Transverse colon (tissue), 4 donors: ENCODE measurements at regions not wholly inside any gene's neighbourhood (a gene's known extent, or its start where the extent isn't known, plus 50 kb on each side); places are given as distances from the start of the nearest gene placed in this dataset.

ENCODE experiments used
- DNase-seq: peaks from one replicate; pipeline ENCODE4 v3.0.0-alpha.2; 2019
- H3K27ac ChIP-seq, 4 donors: fragments of 200-600 bp; sonication (generic); 2 replicates each; pipeline ENCODE4 v1.5.1; 2016 to 2018; ENCODE audit warnings: inconsistent platforms in 4 of 4
- H3K27me3 ChIP-seq: fragments of 200-600 bp; sonication (generic); 2 replicates; pipeline ENCODE4 v1.5.1; 2017; ENCODE audit warnings: inconsistent platforms
- H3K36me3 ChIP-seq, 4 donors: fragments of 200-600 bp; sonication (generic); 2 replicates each; pipeline ENCODE4 v1.5.1; 2017 to 2019; ENCODE audit warnings: inconsistent platforms in 4 of 4
- H3K4me1 ChIP-seq, 4 donors: fragments of 200-600 bp; sonication (generic); 2 replicates each; pipeline ENCODE4 v1.5.1; 2017 to 2020; ENCODE audit warnings: inconsistent platforms in 4 of 4
- H3K4me3 ChIP-seq, 4 donors: fragments of 200-600 bp; sonication (generic); 1 replicate in 1 of 4; 2 replicates in 3 of 4; pipeline versions ENCODE4 v1.5.1 to v1.6.1; 2017 to 2019; ENCODE audit warnings: inconsistent platforms in 4 of 4
- H3K9me3 ChIP-seq, 2 donors: fragments of 200-600 bp; sonication (generic); 2 replicates each; pipeline ENCODE4 v1.5.1; 2017 to 2019; ENCODE audit warnings: inconsistent platforms in 2 of 2
- CTCF ChIP-seq, 5 experiments: fragments of 200-600 bp in 3 of 5; fragments of 450-650 bp in 2 of 5; sonication (generic) in 3 of 5; IDR thresholded peaks; 1 replicate in 2 of 5; 2 replicates in 3 of 5; pipeline ENCODE4 v1.5.1; 2016 to 2017; ENCODE audit warnings: antibody characterized with exemption in 5 of 5, inconsistent platforms in 3 of 5, mild to moderate bottlenecking in 2 of 5, moderate library complexity in 1 of 5
- EP300 ChIP-seq: sonication (generic); formaldehyde crosslinking; IDR thresholded peaks from one replicate; pipeline ENCODE4 v1.6.1; 2017; ENCODE audit warnings: antibody characterized with exemption, low read depth
- POLR2A ChIP-seq: fragments of 450-650 bp; IDR thresholded peaks from one replicate; pipeline ENCODE4 v1.6.1; 2016; ENCODE audit warnings: antibody characterized with exemption, mild to moderate bottlenecking, moderate library complexity
- POLR2AphosphoS5 ChIP-seq, 3 donors: sonication (generic); formaldehyde crosslinking; IDR thresholded peaks; one replicate each; pipeline ENCODE4 v1.6.1; 2016; ENCODE audit warnings: antibody characterized with exemption in 3 of 3
- WGBS, 2 donors: methylation state at CpG; one replicate each; pipeline ENCODE4 v1.1.5; 2018; ENCODE audit warnings: low coverage in 1 of 2; 5-methylcytosine and 5-hydroxymethylcytosine counted together
- in situ Hi-C, 4 donors: fragments of 200-750 bp; cut with MboI; loops; one replicate each; pipeline versions ENCODE4 v1.15.0 to v1.15.1; 2017; ENCODE audit warnings: low sequenced_read_pairs in 3 of 4, low pct_ligation_motif_present in 1 of 4, low pct_unique_long_range_greater_than_20kb in 1 of 4
- intact Hi-C: fragments of 100-400 bp; cut with DNase I; formaldehyde crosslinking; loops from one replicate; pipeline ENCODE4 v1.15.1; 2023; ENCODE audit warnings: low total_unique reads

- in situ Hi-C loops, result no loop called here
- Histone ChIP-seq H3K4me1 (no peaks in the 10 kb centered on the region), H3K9me3 (no peaks in the 10 kb centered on the region), H3K36me3 (no peaks in the 10 kb centered on the region), H3K27me3 (peaks cover 38% of the 10 kb centered on the region), H3K27ac (no peak overlapping the region), H3K4me3 (no peak overlapping the region)
- no peak for DNase-seq
- 83% methylated on average over 6 of the region's 6 CpGs; no CpG with 5 or more reads in 1 of the 2 donors for WGBS, 2 donors
- intact Hi-C loops, result no loop called here
- TF ChIP-seq EP300, result no peak
- TF ChIP-seq POLR2AphosphoS5 (IDR thresholded peaks at IDR 0.05), result no peak
- no peak for TF ChIP-seq CTCF (IDR thresholded peaks at IDR 0.05)
- TF ChIP-seq POLR2A, result no peak
These were observed 143.5 kb downstream of the INSIG2 start for GRCh38 chr2:118231759-118232158.

- peaks cover 66% of the 10 kb centered on the region for H3K27me3 ChIP-seq
- H3K4me3 ChIP-seq, result no peak overlapping the region
- WGBS, 2 donors, result 56 to 68% methylated on average over 5 to 6 of the region's 6 CpGs
- peaks cover 0 to 17% (median 10%) of the 10 kb centered on the region in 4 donors for H3K4me1 ChIP-seq
- no peak for DNase-seq
- no peaks in the 10 kb centered on the region for H3K9me3 ChIP-seq
- TF ChIP-seq EP300 (no peak), POLR2AphosphoS5 (IDR thresholded peaks at IDR 0.05) (no peak), CTCF (IDR thresholded peaks at IDR 0.05) (no peak), POLR2A (no peak)
- intact Hi-C loops (no loop called here), in situ Hi-C loops (no loop called here)
- H3K27ac ChIP-seq, result no peak overlapping the region
- H3K36me3 ChIP-seq, result no peaks in the 10 kb centered on the region
These were observed 139.6 kb downstream of the INSIG2 start for GRCh38 chr2:118227698-118228508.

- no peak overlapping the region for H3K4me3 ChIP-seq
- no peaks in the 10 kb centered on the region for H3K9me3 ChIP-seq
- no peaks in the 10 kb centered on the region for H3K36me3 ChIP-seq
- peaks cover 0 to 17% (median 10%) of the 10 kb centered on the region in 4 donors for H3K4me1 ChIP-seq
- H3K27ac ChIP-seq, result no peak overlapping the region
- H3K27me3 ChIP-seq, result peaks cover 76% of the 10 kb centered on the region
- WGBS, 2 donors, result 66 to 69% methylated on average over 6 to 9 of the region's 9 CpGs
- in situ Hi-C loops, result no loop called here
- DNase-seq, result no peak
- intact Hi-C loops, result no loop called here
- TF ChIP-seq POLR2A, result no peak
- TF ChIP-seq EP300, result no peak
- no peak for TF ChIP-seq CTCF (IDR thresholded peaks at IDR 0.05)
- TF ChIP-seq POLR2AphosphoS5 (IDR thresholded peaks at IDR 0.05), result no peak
These were observed 137.4 kb downstream of the INSIG2 start for GRCh38 chr2:118225666-118226065.

GRCh38 chr2:118224895-118225311 lies 136.6 kb downstream of the INSIG2 start:
- Histone ChIP-seq H3K27me3 (peaks cover 84% of the 10 kb centered on the region), H3K4me3 (peak overlapping the region in 1 of 4 donors; percentile 51), H3K27ac (no peak overlapping the region), H3K4me1 (peaks cover 0 to 17% (median 10%) of the 10 kb centered on the region in 4 donors), H3K9me3 (no peaks in the 10 kb centered on the region), H3K36me3 (no peaks in the 10 kb centered on the region)
- no peak for DNase-seq
- intact Hi-C loops, result no loop called here
- WGBS, 2 donors, result 23 to 44% methylated on average over 12 to 15 of the region's 15 CpGs
- in situ Hi-C loops, result loop anchor here in 1 of 4 donors (25.0 kb wide), 1 partner anchor 637 kb away; no protein-coding TSS in a partner anchor
- TF ChIP-seq EP300 (no peak), CTCF (IDR thresholded peaks at IDR 0.05) (no peak), POLR2AphosphoS5 (IDR thresholded peaks at IDR 0.05) (no peak), POLR2A (no peak)
